Epidermal melanocyte (primary cell): ENCODE measurements at regions not wholly inside any gene's neighbourhood (a gene's known extent, or its start where the extent isn't known, plus 50 kb on each side); places are given as distances from the start of the nearest gene placed in this dataset.

Experiments
- DNase-seq: peaks from one replicate; pipeline ENCODE4 v3.0.0; 2011; ENCODE audit warnings: low spot score; ENCODE audit not compliant: insufficient read length

DNA sequence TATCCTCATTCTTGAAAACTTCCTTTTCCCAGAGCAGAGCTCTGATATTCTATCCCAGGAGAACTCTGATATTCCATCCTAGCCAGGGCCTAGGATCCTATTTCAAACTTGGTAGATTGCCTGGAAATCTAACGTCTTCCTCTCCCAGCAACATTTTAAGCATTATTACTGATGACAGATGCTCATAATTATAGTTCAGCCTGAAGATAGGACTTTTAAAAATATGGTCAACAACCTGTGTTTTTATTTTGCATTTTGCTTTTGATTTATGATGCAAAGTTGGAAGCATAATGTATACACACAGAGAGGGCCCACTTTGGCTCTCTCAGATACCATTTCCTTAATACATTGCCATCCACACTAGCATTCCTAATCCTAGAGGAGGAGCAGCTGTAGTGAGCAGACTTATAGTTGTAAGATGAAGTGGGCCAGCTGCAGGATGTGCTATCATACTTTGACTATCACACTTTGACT is 457.4 kb upstream of the TPK1 start:
- DNase-seq: no peak

DNA sequence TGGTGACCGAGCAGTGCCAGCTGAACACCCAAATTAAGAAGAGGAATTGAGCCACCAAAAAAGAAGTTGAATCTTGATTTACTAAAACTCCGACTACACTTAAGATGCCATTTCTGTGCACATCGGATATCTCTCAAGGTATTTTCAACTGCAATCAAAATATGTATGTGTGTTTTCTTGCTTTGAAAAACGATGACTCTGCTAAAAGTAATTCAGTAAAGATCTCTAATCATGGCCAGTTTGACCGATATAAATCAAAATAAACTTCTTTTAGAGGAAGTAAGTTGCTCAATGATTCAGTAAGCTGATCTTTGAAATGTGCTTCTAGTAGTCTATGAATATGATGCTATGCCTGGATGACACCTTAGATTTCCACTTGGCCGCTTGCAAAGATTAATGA is 453.5 kb upstream of the TPK1 start:
- no peak for DNase-seq

DNA sequence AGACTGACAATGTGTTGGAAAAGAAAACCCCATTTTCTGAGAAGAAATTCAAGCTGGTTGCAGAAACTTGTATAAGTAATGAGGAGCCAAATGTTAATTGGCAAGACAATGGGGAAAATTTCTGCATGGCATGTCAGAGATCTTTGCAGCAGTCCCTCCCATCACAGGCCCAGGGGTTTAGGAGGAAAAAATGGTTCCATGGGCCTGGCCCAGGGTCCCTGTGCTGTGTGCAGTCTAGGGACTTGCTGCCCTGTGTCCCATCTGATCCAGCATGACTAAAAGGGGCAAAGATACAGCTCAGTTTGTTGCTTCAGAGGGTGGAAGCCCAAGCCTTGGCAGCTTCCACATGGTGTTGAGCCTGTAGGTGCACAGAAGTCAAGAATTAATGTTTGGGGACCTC is 440.3 kb upstream of the TPK1 start:
- no peak for DNase-seq

DNA sequence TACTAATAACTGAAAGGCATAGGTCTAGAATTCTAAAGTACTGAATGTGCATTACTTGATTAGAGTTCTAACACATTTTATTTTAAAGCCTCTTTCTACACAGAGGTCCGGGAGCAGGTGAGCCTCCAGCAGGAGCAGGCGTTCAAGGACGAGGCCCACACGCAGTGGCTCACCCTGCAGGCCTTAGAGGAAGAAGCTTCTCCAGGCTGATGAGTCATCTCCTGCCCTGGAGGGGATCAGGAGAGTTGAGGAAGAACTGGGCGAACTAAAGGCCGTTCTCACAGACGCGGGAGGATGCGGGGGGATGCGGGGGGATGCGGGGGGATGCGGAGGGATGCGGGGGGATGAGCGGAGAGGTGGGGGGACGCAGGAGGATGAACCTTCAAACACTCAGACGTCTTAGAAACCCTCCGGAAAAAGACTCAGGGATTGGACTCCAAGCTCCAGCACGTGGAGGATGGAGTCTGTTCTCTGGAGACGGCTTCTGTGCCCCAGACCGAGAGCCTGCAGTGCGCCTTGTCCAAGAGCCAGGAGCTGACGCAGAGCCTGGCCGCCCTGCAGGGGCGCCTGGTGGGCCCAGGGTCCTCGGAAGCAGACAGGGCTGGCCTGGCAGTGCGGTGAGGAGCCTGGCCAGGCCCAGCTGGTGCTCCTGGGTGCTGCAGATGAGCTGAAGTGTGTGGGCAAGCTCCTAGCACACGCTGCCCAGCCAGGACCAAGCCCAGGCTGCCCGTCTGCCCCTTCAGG is 433.7 kb upstream of the TPK1 start:
- no peak for DNase-seq

DNA sequence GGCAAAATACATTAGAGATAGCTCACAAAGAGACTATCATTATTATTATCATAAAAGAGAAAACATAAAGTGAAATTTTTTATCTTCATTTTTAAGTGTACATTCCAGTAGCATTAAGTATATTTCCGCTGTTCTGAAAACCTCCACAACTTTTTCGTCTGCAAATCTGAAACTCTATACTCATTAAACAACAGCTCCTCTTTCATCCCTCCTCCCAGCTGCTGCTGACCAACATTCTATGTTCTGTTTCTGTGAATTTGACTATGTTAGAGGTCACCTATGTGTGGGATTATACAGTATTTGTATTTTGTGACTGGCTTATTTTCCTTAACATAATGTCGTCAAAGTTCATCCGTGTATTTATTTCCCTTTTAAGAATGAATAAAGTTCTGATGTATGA is 429.3 kb upstream of the TPK1 start:
- DNase-seq: no peak

DNA sequence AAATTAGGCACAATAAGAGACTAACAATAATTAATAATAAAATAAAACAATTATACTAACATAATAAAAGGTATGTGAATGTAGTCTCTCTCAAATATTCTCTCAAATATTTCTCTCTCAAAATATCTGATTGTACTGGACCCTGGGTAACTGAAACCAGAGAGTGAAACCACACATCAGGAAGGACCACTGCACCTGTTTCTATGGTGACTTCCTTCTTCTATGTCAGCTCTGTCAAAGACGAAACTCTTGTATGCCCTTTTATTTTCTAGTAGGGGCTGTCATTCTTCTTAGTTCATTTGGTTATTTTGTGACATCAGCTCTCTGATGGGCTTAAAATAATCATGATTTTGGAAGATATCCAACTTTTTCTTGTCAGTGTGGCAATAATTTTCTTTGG is 428.0 kb upstream of the TPK1 start:
- no peak for DNase-seq

DNA sequence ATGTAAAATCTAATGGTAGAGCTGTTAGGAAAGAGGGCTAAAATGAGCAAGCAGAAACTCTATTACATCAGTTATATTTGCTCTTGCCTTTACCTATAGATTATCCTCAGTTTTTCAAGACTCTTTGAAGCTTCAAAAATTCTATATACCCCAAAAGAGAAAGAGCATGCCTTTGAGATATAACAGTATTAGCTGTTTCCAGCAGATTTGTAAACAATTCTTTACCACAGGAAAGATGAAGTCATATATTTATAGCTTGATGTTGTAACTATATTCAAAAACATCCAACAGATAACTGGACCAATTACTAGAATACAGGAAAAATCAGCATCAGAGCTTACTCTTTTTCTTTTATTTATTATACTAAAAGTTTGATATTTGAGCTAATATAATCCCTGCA is 416.2 kb upstream of the TPK1 start:
- no peak for DNase-seq

DNA sequence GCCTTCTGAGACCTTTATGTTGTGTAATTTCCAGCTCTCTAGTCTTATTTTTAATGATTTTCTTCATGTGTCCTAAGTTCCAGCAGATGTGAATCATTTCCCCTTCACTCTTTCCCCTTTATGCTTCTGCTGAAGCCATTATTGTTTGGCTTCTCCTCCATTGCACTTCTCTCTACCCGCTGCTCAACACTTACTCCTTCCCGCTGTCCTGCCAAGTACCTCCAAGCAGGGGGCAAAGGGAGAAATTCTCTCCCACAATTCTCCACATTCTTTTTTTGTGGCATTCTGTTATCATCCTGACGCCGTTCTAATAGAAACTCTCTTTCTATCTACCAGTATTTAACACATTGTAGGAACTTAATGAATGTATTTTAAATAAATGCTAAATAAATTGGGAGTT is 388.9 kb upstream of the TPK1 start:
- no peak for DNase-seq

DNA sequence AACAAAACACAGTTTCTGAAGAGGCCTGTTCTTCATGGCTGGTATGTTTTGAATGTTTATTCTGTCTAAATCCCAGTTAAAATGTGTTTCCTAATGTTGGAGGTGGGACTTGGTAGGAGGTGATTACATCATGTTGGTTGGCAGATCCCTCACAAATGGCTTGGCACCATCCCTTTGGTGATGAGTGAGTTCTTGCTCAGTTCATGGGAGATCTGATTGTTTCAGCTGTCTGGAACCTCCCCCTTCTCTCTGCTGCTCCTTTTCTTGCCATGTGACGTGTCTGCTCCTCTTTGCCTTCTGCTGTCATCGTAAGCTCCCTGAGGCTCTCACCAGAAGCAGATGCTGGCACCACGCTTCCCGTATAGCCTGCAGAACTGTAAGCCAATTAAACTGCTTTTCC is 383.6 kb upstream of the TPK1 start:
- DNase-seq: no peak

DNA sequence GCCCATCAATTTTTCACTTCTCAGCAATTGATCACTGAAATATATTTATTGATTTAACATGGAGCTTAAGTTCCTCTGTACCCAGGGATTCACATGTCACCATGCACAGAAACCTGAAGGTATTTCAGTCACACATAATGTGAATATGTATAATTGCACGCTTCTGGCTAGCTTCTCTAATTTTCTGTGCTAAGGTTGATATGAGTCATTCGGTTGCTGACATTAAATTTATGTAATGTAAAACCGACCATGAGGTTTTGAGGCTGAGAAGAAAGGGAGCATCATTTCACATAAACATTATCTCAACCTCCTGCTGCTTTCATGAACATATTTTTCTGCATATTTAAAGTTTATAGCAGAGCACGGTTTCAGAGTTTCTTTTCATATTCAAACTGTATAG is 381.0 kb upstream of the TPK1 start:
- DNase-seq: no peak

DNA sequence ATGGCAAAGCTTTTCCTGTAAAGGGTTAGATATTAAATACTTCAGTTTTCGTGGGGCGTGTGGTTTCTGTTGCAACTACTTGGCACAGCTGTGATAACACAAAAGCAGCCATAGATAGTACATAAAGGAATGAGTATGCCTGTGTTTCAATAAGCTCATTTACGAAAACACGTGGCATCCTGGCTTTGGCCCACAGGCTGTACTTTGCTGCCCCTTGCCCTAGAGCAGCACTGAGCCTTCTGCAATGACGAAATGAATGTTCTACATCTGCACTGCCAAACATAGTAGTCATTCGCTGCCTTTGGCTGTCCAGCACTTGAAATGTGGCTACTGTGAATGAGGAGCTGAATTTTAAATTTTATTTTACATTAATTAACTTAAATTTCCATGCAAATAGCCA is 376.2 kb upstream of the TPK1 start:
- peak; percentile 21 for DNase-seq

DNA sequence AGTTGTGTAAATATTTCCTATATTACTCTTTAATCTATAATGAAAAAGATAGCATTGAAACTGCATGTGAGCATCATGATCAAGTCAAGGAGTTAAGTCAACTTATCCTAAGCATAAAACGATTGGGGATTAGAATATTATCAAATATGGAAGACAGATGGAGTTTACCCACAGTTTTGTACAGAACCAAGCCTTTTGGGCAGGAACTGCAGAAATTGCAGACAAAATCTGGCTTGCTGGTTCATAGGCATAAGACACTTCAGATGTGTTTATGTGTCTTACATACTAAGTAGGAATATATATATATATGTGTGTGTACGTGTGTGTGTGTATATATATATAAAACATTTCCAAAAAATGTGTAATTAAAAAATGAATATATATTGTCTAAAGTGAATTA is 375.4 kb upstream of the TPK1 start:
- no peak for DNase-seq

DNA sequence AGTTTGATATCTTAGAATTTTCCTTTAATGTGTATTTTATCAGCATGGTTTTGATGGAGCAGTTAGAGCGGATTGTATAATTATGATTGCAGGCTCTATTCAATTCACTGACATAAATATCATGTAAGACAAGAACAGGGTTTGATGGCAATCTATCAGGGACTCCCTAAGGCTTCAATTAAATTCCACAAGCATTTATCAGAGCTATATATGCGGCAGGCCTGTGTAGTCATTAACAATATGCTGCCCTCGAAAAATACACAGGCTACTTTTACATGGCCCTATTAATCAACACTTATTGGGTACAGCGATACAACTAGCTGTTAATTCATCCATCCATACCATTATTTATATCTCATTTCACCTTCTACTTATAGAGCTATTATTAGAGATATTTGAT is 358.1 kb upstream of the TPK1 start:
- DNase-seq: no peak

DNA sequence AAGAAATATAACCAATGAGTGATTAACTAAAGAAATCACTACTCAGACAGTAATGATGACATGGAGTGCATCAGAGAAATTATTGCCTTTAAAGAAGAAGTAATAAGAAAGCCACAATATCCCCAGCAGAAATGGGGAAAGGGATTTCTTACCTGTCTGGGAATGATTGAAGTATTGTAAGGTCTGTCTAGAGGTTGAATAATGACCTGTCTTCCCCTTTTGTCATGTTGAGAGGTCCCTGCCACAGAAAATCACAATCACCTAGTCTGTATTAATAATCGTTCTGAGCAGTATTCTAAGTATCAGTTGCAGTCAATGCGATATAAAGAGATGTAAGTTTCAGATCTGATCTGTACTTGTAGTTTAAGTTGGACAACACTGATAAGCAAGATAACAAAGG is 349.1 kb upstream of the TPK1 start:
- DNase-seq: no peak

DNA sequence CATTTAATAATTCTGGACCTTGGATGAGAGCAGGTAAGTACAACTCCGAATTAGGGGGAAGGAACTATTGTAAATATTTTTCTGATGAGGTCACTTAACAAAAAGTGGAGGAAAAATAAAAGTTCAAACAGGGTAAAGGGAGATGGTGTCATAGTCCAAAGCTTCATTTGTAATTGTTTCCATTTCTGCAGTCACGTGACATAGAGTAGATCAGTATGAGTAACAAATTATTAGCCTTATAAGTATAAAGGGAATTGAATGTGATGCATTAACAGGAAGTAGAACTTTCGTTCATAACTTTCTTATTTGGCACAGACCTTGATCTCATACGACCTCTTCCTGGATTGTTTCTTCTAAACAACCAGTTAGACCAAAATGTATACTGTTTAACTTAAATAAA is 347.2 kb upstream of the TPK1 start:
- DNase-seq: no peak

DNA sequence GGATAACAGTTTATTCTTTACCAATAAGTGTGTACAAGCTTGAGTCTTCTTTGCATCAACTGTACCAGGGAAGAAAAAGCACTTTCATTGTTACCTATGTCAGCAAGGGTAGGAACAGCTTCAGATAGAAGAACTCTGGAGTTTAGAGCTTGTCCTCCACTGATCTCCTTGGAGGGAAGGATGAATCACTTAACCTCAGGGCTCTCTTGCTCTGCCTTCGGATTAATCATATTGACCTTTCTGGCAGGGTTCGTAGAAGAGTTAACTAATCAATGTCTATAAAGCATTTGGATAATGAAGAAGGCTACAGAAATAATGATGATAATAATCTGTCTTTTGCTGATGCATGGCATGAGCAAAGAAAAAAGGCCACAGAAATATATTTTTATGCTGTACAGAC is 339.5 kb upstream of the TPK1 start:
- no peak for DNase-seq

DNA sequence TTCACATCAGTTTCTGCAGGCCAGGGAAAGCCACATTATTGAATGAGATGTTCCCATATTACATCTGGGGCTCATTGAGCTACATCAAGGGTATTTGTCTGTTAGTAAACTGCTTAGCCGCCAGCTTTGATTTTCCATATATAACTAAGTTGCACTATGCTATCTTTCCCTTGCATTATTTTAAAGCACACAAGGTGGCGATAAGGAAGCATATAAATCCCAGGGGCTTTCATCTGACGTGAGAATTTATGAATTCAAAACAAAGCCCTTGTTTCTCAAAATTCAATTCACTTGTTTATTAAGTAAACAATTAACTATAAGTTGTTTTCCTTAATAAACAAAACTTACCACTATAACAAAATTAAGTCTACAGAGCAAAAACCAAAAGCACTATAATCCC is 334.1 kb upstream of the TPK1 start:
- DNase-seq: no peak

DNA sequence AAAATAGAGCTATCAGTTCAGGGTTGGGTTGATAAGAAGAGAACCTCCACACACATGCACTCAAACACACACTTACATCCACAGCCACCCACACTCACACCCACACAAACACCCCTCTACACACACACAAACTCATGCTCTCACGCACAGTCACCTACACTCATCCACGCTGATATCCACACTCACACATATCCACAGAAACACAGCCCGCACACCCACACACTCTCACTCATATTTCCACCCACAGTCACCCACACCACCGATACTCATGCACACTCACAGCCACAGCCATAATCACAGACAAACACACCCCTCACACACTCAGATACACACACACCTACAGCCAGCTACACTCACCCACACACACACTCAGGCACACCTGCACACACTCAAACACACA is 333.0 kb upstream of the TPK1 start:
- no peak for DNase-seq

DNA sequence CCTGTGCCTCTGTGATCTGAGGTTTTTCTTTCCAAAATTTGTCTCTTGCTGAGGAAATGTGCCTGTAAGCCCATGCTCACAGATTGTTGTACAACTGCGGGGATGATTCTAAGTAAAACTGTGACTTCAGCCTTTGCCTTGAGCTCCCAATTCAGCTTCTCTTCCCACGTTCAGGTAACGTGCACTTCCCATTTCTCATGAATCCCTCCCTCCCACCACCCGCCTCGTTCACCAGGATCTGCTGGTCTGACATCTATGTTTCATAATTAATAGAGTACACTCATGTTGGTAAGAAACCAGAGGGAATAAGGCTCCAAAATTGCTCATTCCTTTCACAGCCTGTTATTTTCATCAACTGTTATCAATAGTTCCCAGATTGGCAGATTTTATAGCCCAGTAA is 332.6 kb upstream of the TPK1 start:
- no peak for DNase-seq

DNA sequence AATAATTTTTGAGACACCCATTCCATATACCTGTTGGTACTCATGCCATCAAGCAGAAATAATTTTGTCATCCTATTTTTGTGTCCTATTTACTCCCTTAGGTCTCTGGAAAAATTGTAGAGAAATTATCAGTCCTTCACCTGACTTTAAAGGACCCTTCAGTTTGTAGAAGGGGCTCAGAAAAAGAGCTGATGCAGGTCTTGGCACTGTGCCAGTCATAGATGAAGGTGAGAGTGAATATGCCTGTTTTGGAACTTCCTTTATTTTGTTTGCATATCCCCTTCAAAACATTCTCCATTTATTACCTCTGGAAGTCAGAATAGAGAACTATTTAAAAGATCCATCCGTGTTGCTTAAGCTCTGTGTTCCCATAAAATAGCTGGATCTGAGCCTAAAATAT is 321.0 kb upstream of the TPK1 start:
- DNase-seq: no peak

DNA sequence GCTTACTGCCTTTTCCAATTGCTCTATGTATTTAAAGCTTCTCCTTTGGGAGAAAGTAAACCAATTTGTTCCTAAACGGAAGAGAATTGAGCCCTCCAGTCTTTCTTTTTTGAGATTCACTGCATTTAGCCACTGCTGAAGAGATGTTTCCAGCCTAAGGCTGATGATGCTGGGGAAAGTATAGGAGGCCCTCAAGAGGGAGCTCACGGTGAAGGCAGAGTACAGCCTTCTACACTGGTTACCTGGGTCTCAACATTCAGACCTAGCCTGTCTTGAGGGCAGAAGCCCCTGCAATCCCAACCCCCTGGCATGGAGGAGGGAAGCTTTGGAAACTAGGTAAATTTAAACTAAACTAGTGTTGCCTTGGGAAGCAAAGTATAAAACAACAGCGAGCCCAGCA is 316.7 kb upstream of the TPK1 start:
- DNase-seq: no peak

DNA sequence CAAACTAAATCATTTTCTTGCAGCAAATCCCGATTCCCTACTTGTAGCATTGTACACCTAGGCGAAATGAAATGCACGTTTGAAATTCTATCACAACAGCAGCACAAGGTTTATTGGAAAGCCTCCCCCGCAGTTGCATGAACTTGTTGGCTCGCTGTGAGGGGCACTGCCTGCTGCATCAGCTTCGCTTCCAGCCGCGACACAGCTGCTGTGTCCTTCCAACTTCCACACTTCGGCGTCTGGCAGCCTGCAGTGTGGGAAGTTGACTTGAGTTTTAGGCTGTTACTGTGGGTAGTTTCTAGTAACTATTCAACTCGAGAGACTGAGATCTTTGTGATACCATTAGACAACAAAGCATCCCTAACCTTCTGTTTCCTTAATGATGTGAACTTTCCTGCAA is 315.8 kb upstream of the TPK1 start:
- DNase-seq: no peak

DNA sequence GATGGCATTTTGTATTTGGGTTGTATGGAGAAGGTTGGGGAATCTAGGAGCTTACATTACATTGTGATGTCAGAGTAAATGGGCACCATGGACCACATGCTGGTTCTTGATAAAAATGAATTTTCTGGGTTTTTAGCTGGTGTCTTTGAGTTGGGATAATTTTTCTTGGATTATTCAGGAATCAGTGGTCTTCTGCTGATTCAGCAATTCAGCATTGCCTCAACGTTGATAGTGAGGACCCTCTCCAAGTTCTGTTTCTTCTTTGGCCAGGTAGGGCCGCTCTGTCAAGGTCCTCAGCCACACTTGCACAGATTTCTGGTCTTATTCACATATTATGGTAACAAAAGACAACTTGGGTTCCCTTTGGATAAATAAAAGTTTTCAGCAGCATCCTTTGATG is 312.0 kb upstream of the TPK1 start:
- no peak for DNase-seq

DNA sequence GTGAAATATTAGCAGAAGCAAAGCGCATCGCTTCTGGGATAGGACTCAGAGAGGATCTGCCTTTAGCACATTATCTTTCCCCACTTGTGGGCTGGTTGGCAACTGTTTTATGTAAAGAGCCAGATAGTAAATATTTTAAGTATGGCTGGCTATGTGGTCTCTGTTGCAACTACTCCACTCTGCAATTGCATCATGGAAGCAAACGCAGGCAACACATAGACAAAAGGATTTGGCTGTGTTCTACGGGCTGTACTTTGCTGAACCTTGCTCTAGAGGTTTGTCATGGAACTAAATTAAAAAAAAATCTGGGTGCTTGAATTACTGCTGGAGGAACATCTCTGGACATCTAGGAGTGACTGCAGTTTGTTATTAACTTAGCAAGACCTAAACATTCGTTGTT is 307.8 kb upstream of the TPK1 start:
- DNase-seq: no peak
